Stimulated activated CD8-positive, alpha-beta memory T cell treated with anti-CD3 and anti-CD28 coated beads, Interleukin-4, amount 100 ng/mL, for 48 hours (primary cell): ENCODE measurements at regions not wholly inside any gene's neighbourhood (a gene's known extent, or its start where the extent isn't known, plus 50 kb on each side); places are given as distances from the start of the nearest gene placed in this dataset.

Source experiments
- DNase-seq: peaks from one replicate; pipeline ENCODE4 v3.0.0-alpha.2; 2020

DNA sequence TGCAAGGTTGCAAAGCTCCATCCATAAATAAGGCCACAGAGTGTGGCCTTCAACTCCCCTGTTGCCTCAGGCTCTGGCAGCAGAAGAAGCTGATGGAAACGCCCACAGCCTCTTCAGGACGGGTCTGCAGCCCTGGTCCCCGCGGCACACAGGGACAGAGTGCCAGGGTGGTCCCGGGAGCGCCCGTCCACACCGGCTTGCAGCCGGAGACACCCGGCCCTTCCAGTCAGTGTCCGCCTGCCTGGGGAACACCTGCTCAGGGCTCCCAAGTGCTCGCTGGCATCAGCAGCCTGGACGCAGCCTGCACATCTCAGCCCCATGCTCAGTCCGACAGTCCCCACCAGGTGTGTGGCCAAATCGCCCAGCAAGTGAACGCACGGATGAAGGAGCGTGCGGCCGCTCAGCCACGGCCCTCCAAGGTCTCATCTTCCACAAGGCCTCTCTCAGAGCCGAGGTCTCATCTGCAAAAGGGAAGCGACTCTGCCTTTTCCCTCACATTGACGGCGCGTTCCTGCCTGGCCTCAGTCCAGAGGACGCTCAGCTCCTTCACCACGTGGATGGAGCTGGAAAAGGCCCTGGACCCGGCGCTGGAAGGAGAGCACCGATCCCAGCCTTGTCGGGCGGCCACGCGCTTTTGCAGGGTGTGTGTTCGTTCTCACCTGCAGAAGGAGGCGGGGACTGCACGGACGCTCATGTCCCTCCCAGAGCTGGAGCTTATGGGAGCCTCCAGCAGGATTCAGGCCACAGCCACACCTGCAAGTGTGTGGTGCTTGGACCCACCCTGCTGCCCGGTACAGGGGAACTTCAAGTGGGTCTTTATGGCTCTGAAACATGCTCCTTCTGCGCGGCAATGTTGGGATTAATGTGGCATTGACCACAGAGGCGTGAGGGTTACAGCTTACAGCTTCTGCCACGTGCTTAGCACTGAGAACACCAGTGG is 180.4 kb downstream of the DLL1 start:
- DNase-seq, result peak; percentile 18

DNA sequence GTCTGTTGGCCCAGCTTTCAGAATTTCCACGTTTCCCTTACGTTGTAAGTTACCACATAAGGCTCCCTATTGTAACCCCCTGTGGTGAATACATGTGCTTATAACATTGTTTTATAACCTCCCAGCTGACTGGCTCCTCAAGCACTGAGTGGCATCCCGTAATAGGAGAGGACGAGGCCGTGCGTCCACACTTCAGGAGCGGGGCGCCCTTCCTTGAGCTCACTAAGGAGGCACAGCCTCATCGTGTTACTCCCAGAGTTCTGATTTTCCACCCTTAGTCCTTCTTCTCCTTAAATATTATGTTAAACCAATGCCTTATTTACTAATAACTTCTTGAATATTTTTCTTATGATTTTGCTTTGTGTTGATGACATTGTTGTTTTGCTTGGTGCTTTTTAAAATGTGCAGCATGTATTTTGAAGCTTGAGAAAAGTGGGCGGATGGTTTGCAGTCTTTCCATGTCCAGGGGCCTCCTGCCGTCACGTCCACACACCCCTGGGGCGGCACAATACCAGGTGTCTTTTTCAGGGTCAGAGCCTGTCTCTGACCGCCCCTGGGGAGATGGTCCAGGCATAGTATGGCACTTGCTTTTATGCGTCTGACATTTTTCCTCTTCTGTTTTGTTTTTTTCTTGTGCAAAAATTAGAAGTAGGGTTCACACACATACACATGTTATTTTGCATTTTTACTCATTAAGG is 181.8 kb downstream of the DLL1 start:
- no peak for DNase-seq

DNA sequence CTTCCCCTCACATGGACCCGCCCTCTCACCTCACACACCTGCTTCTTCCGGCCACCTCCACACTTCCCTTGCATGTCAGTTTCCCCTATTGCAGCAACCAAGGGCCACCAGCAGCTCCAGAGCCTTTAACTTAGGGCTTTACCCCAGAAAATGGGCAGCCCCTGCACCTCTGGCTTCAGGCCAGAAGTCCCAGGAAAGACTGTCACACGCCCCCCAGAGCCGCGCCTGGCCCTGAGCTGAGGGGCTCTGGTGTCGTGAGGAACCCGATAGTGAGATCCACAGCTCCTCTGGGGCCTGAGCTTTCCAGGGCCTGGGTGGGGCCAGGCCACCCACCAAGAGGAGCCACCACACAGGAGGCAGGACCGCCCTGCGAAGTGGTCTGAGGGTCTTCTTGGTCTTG is 182.4 kb downstream of the DLL1 start:
- no peak for DNase-seq

DNA sequence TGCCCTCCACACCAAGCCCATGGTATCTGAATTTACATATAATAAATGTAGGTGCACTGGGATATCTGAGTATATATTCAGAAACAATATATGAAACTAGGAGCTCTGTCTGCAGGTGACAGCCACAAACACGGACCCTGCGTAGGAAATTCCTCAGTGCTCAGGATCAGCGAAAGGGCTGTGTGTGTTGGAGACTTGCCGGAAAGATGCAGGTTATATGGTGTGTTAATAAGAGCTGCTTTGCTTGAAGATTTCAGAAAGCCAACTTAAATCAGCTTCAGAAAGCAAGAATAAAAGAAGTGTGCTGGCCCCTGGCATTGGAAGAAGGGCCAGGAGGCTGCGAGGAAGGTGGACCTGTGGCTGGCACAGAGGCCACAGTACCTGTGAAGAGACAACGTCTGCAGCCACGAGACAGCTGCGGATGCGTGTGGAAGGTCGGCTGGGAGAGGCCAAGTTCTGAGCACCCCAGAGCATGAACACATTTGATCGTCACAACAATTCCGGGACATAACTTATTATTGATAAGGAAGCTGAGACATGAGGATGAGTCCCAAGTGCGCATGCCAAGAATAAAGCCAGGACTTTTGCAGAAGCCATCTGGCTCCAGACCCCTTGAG is 183.2 kb downstream of the DLL1 start:
- DNase-seq, result peak; percentile 7

DNA sequence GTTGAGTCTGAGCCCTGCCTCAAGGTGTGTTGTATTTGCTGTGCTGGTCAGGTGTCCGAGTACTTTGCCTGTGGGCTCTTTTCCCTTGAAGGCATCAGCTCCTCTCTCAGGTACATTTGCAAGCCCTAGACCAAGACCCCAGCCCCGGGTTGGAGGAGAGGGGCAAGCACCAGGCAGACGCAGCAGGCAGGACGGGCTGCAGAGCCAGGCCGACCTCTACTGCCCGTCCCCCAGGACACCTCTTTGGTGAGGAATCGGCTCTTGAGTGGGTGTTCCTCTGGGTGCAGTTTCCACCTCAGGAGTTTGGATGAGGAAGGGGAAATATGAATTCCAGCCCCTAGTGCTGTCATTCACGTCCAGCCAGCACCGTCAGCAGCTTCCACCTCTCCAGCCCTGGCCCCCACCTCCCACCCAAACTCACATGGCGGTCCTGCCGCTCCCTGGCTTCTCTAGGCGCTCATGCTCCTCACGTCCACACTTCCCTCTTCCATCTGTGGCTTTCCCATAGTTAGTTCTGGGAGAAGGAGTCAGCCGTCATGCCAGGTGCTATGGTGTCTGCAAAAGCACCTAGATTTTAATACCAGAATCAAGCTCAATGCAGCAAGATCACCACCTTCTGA is 183.9 kb downstream of the DLL1 start:
- DNase-seq, result no peak

DNA sequence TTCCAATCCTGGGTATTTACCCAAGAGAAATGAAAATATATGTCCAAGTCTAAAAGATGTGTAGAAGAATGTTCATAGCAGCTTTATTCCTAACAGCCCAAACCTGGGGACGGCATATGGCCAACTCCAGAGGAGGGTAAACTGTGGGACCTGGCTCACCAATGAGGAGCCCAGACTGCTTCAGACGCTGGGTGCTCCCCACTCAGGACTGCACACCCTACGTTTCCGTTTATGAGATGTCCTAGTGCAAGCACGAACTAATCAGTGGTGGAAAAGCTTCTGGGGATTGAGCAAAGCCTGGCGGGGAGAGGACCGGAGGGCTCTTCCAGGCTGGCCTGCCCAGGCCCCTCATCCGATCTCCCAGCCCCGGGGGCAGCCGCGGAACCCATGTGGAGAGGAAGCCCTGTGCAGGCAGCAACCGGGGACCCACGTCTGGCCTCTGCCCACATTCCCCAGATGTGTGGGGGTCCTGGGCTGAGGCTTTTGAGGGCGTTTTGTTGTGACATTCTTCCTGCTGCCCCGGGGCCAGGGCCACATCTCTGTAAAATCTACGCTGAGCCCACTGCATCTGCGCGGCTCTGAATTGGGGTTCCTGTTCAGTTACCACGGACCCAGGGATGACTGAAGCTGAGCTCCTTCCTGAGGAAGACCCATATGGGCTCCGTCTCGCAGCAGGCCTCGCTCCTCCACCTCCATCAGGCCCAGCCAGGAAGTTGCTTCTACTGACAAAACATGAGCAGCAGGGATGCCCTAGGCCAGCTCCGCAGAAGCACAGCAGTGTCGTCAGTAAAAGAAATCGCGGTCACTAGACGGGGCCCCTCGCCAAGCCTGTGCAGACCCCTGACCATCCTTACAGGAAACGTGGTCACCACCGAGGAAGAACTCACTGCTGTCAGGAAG is 188.0 kb downstream of the DLL1 start:
- DNase-seq, result peak; percentile 22

DNA sequence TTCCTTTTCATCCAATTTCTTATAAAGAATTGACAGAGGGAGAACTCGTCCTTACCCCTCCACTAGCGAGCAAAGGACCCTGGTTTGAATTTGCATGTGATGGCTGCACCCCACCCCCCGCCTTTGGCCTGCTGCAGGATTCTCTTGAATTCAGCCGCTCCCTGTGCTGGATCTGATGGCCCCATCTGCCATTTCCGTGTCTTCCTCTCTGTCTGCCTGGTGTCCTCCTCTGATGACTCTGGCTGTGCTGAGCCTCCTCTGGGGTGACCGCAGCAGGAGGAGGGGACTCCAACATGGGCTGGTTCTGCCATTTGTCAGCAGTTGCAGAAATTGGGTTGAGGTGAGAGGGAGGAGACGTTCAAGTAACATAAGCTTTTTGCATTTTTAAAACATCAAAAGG is 188.8 kb downstream of the DLL1 start:
- DNase-seq, result peak; percentile 19

DNA sequence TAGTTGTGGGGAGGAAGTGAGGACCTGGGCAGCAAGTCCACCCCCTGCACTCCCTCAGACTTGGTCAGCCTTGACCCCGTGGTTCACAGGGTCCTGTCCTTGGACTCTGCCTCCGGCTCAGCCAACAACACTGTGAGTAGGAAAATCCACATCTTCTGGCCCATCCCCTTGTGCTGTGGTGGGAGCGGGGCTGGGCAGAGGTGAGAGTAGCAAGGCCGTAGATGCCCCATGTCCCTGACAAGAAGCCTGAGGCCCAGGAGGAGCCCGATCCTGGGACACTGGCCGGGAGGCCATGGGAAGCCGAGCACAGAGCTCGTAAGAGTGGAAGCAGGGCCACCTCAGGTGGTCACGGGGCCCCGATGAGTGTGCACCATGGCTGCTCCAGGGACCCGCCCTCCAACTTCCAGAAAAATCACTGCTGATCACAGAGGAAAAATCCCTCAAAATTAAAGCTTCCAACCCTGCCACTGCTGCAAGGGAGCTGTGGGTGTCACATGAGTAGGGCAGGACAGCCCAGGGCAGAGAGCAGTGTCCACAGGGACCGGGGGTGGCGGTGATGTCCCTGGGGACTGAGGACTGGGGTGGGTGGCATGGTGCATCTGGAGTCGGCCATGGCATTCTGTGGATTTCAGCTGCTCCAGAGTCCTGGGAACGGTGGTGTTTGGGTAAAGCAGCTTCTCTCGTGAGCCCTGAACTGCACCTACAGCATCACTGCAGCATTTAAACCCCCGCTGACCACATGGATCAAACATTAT is 189.4 kb downstream of the DLL1 start:
- DNase-seq, result peak; percentile 16

DNA sequence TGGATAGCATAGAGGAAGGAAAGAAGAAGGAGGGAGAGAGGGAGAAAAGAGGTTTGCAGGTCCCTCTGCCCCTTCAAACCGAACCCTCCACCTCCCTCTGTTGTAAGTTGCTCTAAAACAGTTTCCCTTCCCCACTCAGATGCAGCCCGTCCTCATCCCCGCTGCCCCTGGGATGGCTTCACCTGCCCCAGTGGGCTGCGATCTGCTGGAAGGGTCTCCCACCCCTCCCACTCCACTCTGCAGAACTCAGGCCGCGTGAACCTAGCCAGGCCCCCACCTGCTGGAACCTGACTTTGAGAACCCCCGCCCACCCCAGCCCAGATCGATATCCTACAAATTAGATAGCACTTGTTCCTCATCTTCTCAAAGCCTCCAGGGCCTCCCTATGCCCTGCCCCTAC is 190.8 kb downstream of the DLL1 start:
- no peak for DNase-seq

DNA sequence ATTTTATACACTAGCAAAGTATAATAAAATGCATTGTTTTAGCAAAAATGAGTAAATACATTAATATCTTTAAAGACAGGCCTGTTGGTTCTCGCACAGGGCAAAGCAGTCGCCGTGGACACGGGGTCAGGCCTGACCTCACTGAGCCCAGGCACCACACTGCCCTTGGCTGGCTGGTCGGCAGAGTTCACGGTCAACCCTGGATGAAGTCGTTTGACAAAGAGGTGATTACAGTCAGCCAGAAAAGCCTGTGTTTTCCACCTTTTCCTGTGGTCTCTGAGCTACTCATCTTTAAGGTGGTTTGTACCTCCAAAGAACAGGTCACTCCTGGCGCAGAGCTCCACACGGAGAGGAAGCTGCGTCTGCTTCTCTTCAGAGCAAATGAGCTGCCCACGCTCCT is 191.5 kb downstream of the DLL1 start:
- DNase-seq, result peak; percentile 12

DNA sequence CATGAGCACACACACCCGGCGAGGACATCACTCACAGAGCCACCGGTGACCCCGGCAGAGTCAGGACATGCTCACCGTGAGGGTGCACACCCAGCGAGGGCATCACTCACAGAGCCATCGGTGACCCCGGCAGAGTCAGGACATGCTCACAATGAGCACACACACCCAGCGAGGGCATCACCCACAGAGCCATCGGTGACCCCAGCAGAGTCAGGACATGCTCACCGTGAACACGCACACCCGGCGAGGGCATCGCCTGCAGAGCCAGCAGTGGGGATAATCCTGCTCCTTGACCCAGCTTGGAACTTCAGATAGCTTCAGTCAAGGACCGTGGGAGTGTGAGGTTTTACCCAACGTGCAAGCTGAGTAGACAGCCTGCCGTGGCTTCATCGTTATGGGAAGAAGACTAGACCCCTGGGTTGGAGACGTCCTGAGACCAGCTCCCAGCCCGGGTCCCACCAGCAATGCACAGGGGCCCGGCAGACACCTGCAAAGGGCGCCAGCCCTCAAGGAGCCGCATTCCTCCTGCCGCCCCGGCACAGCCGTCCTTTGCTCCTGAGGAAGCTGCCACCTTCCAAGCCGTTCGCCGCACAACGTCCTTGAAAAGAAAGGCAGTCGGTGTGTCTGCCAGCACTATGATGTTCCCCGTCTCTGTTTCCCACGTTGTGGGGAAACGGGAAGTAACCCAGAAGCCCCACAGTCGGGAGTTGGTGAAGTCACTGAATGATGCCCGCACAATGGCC is 192.3 kb downstream of the DLL1 start:
- peak; percentile 16 for DNase-seq

DNA sequence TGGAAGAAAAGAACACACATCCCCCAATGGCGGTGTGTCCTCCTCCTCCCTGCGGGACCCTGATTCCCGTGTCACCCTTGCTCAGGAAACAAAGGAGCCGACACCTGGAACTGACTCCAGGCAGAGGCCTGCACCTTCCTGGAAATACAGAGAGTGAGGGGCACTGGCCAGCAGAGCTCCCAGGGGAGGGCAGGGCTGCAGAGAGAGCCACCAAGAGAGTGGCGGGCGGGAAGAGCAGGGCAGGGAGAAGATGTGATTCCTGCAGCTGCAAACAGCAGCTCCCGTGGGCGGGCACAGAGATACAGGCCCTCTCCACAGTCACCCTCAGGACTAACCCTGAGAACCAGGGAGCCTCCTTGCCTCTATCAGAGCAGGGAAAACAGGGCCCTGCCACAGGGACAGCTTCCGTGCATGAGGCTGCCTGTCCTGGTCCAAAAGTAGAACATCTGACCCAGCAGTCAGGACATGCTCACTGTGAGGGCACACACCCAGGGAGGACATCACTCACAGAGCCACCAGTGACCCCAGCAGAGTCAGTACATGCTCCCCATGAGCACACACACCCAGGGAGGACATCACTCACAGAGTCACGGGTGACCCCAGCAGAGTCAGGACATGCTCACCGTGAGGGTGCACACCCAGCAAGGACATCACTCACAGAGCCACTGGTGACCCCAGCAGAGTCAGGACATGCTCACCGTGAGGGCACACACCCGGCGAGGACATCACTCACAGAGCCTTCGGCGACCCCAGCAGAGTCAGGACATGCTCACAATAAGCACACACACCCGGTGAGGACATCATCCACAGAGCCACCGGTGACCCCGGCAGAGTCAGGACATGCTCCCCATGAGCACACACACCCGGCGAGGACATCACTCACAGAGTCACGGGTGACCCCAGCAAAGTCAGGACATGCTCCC is 193.1 kb downstream of the DLL1 start:
- peak; percentile 18 for DNase-seq

DNA sequence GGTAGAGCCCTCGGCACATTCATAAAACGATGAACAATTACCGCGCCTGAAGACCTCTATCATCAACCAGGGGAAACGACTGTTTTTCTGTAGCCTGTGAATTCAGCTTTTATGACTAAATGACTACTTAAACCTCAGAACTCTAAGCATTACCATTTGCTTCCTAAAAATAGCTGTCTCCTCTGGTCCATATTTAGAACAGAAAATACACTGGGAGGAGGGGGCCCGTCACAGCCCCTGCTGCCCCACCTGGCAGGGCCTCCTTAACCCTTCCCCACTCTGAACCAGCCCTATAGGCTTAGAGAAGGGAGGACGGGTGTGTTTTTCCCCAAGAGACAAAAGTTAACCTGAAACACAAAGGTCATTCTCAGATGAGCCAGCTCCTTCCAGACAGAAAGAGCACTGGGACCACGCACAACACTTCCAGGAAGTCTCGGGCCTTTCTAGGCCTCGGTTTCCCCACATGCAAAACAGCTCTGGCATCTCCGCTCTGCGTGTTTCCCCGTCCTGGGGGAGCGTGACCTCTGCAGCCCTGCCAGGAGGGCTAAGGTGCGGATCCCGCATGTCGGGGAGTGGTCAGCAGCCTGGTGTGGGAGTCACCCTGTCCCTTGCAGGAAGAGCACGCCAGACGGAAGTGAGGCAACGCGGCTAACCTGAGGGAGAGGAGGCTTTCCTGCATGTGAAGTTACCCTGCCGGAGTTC is 193.9 kb downstream of the DLL1 start:
- no peak for DNase-seq

DNA sequence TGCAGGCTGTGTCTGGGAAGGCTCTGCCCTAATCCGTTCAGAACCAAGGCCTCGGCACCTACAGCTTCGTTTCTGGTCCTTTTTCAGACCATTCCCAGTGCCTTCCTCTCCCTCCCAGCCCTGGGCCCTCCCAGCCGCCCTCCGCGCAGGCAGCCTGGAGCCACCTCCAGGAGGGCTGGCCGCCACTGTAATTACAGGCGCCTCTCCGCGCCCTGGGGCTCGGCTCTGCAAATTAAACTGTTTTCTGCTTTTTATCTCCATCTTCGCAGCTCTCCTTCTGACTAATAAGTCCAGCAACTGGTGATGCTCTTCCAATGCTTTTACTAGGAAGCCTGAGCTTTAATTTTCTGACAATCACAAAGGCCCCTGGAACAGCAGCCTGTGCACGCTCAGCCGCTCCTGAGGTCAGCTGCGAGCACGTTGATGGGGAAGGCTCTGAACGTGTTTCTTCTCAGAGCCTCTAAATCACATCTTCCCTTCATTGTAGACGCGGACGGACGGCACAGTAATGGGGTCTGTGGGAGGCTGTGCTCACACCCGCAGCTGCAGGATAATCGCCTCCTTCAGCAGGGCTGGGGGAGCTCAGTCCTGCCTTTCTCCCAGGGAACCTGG is 194.6 kb downstream of the DLL1 start:
- DNase-seq, result no peak

DNA sequence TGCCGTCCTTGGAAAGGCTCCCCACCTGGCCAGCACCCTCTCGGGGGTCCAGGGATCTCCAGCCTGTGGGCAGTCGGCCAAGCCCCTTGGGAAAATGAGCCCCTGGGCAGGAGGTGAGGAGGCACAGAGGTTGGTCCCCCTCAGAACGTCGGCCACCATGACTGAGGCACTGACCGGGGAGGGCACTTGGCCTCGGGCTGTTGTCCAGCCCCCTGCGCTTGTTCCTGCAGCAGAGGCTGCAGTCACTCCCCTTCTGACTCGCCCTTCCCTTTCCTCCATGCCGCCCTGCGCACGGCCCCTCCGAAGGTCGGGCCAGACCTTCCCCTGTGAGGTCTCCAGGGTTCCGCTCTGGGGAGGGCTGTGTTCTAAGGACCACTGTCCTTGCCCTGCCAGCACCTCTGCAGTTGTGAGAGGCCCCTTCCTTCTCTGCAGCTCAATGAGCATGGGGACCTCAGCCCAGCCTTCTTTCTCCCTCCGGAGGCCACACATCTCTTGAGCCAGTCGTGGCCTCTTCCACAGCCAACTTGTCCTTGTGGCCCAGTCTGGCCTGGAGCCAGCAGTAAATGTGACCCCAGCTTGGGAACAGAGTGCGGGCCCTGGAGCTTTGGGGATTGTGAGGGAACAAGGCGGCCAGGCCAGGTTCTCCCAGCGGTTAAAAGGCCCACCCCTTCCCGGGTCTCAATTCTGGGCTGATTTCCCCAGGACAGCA is 195.5 kb downstream of the DLL1 start:
- DNase-seq, result peak; percentile 12

DNA sequence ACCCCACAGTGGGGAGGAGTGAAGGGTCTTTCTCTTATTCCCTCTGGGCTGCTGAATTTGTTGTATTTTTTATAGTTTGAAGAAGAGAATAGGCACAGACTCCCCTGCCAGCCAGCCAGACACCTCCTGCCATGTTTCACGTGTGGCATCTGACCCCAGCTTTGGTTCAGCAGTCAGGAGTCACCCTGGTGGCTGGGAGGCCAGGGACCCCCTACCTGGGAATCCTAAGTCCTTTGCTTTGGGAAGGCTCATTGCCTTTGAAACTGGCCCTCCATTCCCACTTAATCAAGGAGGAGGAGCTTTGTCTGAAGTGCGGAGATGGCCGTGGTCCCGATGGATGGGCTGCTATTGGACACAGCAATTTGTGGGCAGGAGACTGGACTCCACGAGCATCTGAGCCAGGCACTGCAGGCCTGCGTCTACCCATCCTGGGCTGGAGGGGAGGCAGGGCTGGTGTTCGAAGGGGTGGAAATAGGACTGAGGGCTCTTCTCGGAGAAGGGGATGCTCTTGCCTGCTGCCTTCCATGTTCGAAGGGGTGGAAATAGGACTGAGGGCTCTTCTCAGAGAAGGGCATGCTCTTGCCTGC is 196.1 kb downstream of the DLL1 start:
- DNase-seq, result peak; percentile 14
